HG02623 (cell line): ENCODE measurements at regions not wholly inside any gene's neighbourhood (a gene's known extent, or its start where the extent isn't known, plus 50 kb on each side); places are given as distances from the start of the nearest gene placed in this dataset.
"Not testable (repeated sequence)": the region's sequence is repeated elsewhere in the genome, so short reads cannot be mapped to it uniquely, and the experiment has no call there.

ENCODE experiments used
- ATAC-seq: cut with Tn5 transposase; IDR thresholded peaks from one replicate; pipeline ENCODE4 v1.9.1; 2021; ENCODE audit warnings: moderate library complexity; ENCODE audit not compliant: unreplicated experiment

GRCh38 chr4:114281164-114281960 is 301.9 kb upstream of the ARSJ start:
- ATAC-seq, result no peak

- ATAC-seq, result no peak
These were observed 303.5 kb upstream of the ARSJ start for GRCh38 chr4:114282937-114283336.

GRCh38 chr4:114284629-114285028 is 305.2 kb upstream of the ARSJ start:
- ATAC-seq, result no peak

- no peak for ATAC-seq
These were observed 306.9 kb upstream of the ARSJ start for GRCh38 chr4:114286262-114286810.

- no peak for ATAC-seq
These were observed 307.7 kb upstream of the ARSJ start for GRCh38 chr4:114287079-114287696.

- ATAC-seq, result no peak
These were observed 302.5 kb upstream of the UGT8 start for GRCh38 chr4:114296126-114296525.

- no peak for ATAC-seq
These were observed 296.1 kb upstream of the UGT8 start for GRCh38 chr4:114302472-114302871.

- ATAC-seq, result no peak
These were observed 294.6 kb upstream of the UGT8 start for GRCh38 chr4:114304046-114304445.

- ATAC-seq, result no peak
These were observed 294.0 kb upstream of the UGT8 start for GRCh38 chr4:114304567-114304966.

- ATAC-seq, result no peak
These were observed 291.7 kb upstream of the UGT8 start for GRCh38 chr4:114306946-114307345.

- ATAC-seq, result no peak
These were observed 288.2 kb upstream of the UGT8 start for GRCh38 chr4:114310296-114310925.

GRCh38 chr4:114311787-114312186 is 286.8 kb upstream of the UGT8 start:
- ATAC-seq, result no peak

- no peak for ATAC-seq
These were observed 286.3 kb upstream of the UGT8 start for GRCh38 chr4:114312338-114312737.

- no peak for ATAC-seq
These were observed 281.8 kb upstream of the UGT8 start for GRCh38 chr4:114316789-114317188.

- ATAC-seq, result no peak
These were observed 281.0 kb upstream of the UGT8 start for GRCh38 chr4:114317564-114317963.

- no peak for ATAC-seq
These were observed 280.3 kb upstream of the UGT8 start for GRCh38 chr4:114318309-114318708.

GRCh38 chr4:114320126-114320525 is 278.5 kb upstream of the UGT8 start:
- no peak for ATAC-seq

- no peak for ATAC-seq
These were observed 277.2 kb upstream of the UGT8 start for GRCh38 chr4:114321366-114321765.

- ATAC-seq, result no peak
These were observed 274.8 kb upstream of the UGT8 start for GRCh38 chr4:114323841-114324240.

- no peak for ATAC-seq
These were observed 272.2 kb upstream of the UGT8 start for GRCh38 chr4:114326358-114326757.

- ATAC-seq, result no peak
These were observed 266.5 kb upstream of the UGT8 start for GRCh38 chr4:114332119-114332518.

GRCh38 chr4:114334363-114334762 is 264.2 kb upstream of the UGT8 start:
- ATAC-seq, result not testable (repeated sequence)
